Activated CD8-positive, alpha-beta memory T cell treated with anti-CD3 and anti-CD28 coated beads, Interleukin-2, amount 50 U/mL, for 48 hours (primary cell): ENCODE measurements at regions not wholly inside any gene's neighbourhood (a gene's known extent, or its start where the extent isn't known, plus 50 kb on each side); places are given as distances from the start of the nearest gene placed in this dataset.
"Not testable (repeated sequence)": the region's sequence is repeated elsewhere in the genome, so short reads cannot be mapped to it uniquely, and the experiment has no call there.

Experiments
- DNase-seq: peaks from one replicate; pipeline ENCODE4 v3.0.0-alpha.2; 2020

DNA sequence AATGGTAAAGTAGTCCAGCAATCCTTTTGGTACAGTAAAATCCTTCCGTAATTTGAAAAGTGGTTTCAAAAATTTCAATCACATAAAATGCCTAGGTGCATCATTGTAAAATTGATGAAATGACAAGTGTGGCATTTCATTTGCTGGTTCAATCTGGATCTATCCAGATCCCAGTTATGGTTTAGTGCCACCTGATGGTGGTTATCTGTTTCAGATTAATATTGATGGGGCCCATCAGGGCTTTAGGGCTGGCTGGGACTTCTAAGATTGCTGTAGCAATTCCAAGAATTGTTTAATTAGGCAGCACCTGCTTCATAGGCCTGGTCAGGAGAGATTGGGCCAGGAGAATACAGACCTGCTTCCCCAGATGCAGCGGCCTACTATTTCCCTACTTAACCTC, 55.5 kb upstream of the PIK3C3 start:
- no peak for DNase-seq

DNA sequence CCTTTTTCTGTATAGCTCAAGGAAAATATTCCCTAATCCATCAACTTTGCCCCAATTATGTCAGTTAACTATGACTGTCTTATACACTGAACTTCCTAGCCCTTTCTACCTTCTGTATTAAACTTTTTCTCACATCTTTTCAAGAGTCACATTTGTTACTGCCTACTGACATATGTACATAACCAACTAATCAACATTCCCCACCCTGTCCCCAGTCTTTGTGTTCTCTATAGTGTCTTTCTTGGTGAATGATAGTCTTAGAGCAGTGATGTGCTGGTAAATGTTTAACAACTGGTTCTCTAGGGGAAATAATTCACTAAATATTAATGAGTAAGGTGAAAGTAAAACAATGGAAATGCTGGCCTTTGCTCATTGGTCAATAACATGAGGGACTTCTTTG, 61.6 kb upstream of the PIK3C3 start:
- DNase-seq: no peak

DNA sequence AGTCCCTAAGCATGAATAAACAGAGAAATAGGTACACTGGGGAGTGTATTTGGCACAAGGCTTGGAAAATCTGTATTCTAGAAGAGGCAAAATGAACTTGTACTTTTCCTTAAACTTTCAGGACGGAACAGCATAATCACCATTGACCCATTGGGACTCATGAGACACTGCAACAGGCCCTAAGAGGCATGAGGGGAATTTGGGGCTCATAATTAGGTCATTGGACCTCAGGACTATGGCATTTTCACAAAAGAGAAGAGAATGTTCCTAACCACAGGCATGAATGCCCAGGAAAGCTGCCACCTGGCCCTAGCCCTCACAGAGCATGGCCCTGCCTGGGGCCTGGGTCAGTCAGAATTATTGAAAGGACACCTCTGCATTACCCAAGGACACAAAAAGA, 67.9 kb upstream of the PIK3C3 start:
- DNase-seq: no peak

DNA sequence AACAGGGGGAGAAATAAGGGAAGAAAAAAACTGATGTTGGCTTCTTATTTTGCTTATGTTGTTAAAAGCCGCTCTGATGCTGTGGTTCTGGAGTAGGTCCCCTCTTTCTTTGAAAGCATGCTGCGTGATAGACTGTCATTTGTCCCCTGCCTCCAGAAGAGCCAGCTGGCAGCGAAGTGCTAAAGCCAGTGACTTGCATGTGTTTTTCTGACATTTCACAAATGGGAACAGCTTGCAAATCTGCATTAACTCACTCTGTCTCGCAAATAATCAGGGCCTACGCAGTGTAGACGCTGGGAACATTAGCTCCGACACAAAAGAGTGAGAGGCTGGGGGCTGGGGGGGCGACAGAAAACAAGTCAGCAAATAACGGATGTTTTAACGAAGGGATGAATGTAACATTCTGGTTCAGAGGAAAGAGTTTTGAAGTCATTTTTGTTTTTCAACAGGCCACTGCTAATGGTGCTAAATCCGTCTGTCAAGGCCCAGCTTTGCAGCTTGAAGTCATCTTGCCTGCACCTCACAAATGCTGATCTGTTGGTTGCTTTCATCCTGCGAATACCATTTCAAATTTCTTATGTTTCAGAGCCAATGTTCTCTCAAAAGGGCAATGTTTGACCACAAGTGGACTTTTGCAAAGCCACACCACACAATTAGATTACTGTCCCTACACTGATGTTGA, 68.8 kb upstream of the PIK3C3 start:
- no peak for DNase-seq

DNA sequence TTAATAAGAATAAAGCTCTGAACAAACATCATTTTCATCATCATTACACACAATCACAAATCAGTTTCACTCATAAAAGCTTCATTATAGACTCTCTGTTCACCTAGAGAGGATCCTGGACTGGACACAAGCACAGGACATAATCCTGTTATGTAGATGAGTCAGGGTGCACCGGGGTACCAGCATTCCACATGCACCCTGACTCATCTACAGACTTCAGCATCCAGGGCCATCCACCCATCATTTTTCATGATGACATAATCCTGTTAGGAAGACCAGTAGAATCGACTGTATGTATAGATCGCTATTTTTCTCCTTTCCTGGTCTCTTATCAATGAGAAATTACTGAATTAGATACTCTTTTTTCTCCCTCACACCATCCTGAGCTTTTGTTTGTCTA, 73.7 kb upstream of the PIK3C3 start:
- DNase-seq: no peak

DNA sequence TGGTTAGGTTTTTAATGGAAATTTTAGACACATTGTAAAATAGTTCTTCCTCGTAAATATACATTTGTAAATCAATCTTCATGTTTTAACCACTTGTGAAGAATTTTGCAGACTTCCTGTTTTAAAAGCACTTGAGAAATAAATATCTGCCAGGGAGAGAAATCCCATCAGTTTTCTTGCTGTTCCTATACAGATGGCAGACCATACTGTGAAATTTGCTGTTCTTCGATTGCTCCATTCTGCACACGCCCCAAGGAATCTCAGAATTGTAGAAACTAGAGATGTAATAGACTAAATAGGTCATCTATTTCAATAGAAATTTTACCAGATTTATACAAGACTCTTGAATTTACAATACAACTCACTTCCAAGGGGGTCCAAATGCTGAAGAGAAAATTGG, 75.8 kb upstream of the PIK3C3 start:
- DNase-seq: no peak

DNA sequence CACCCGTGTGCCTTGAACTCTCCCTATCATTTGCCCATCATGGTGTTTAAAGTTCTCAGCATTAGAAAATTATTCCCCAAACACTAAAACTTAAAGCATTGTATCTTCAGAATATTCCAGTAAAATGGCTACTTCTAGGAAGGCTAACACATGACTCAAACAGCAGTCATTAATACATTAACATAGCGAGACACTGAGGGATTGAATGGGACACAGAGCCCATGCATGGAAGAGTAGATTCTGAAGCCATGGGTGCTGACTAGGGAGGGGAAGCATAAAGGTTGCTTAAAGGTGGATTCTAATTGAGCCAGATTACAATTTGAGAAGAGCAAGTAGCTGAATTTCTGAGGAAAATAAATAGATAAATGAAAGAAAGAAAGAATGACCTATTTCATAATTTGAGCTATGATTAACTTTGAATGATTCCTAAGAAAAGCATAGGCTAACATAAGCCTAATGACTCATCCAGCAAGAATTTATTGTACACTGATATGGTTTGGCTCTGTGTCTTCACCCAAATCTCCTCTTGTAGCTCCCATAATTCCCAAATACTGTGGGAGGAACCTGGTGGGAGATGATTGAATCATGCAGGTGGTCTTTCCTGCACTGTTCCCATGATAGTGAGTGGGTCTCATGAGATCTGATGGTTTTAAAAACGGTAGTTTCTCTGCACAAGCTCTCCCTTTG, 79.8 kb upstream of the PIK3C3 start:
- DNase-seq: no peak

DNA sequence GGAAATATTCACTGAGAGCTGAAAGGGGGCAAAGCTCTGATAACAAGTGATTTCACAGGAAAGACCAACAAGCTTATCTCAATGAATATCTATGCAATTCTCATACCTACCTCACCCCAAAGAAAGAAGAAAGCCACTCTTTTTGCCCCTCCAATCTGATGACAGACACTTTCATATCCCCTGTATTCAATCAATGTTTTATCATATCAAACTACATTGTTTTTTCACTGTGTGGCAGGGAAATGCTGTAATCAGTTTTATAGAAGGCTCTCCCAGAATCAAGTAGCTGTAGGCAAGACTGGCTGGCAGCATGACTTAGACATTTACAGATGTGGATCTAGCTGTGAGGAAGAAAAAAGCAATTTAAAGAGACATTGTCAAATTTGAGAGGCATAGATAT, 81.3 kb upstream of the PIK3C3 start:
- no peak for DNase-seq

DNA sequence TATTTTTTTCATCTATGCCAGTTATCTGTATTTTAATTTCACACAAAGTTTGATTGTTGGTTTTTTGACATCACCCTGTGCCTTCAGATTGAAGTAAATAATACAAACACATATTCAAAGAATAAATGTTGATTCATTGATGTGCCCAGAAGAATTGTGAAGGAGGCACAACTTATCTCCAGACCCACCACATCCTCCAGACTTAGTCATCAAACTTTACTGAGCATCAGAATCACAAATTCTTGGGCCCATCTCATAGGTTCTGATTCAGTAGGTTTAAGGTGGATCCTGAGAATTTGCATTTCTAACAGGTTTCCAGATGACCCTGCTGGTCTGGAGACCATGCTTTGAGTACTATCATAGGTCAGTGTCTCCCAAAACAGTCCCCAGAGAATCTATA, 82.8 kb upstream of the PIK3C3 start:
- DNase-seq: no peak

DNA sequence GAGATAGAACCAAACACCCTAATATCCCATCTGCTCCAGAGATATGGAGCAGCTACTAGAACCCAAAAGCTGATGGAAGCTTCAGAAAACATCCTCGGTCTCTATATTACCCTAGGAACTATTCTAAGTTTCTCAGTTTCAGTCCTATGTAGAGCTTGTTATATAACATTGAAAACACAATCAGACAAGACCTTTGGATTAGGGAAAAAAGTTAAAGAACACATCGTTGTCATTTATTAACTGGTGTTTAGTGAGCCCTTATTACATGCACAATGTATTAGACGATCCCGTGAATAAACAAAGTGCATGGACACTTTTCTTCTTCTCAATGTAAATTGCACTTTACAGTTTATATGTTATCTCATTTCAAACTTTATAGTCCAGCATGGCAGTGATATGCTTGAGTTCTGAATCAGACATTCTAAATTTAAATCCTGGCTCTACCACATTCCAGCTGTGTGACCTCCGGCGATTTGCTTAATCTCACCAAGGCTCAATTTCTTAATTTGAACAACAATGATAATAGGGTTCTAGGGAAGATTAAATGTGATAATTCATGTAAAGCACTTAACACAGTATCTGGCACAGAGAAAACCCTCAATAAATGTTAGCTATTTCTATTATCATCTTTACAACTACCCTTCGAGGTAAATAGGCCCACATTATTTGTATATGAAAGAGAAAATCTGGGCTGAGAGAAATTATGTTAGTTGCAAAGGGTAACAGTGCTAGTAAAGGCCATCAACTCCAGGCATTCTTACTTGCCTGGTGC, 83.6 kb upstream of the PIK3C3 start:
- DNase-seq: no peak

DNA sequence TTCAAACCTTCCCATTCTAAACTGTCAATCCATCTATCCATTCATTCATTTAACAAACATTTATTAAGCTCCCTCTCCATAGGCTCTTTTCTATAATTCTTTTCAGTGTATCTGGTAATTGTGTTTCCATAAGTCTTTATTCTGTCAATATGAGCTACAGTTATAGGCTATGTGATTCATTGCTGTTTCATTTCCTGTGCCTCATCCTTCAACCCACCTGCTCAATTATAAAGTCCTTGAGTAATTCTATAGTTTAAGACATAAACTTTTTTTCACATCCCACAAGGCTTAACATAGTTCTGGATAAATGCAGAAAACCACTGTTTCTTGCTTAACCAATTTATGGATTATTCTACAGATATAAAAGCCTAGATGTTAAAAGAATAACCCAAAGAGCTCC, 84.2 kb upstream of the PIK3C3 start:
- DNase-seq: no peak

DNA sequence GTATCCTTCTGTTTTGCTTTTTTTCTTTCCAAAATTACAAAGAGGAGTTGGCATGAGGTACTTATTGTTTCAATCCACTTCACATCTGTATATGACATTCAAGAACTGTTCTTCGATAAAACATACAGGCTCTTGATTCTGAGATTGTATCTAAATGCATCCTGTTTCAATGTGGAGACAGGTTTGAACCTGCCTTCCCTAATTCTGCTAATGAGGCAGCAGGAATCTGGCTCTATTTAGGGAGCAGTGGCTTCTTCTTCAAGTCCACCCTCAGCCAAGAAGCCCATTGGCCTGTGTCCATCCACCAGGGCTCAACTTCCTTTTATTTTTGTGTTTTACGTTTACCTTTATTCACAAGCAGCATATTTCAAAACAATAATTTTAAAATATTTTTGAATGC, 84.8 kb upstream of the PIK3C3 start:
- DNase-seq: no peak

DNA sequence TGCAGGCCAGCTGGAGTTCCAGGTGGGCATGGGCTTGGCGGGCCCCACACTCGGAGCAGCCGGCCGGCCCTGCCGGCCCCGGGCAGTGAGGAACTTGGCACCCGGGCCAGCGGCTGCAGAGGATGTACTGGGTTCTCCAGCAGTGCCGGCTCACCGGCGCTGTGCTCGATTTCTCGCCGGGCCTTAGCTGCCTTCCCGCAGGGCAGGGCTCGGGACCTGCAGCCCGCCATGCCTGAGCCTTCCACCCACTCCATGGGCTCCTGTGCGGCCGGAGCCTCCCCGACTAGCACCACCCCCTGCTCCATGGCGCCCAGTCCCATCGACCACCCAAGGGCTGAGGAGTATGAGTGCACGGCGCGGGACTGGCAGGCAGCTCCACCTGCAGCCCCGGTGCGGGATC, 89.2 kb upstream of the PIK3C3 start:
- not testable (repeated sequence) for DNase-seq

DNA sequence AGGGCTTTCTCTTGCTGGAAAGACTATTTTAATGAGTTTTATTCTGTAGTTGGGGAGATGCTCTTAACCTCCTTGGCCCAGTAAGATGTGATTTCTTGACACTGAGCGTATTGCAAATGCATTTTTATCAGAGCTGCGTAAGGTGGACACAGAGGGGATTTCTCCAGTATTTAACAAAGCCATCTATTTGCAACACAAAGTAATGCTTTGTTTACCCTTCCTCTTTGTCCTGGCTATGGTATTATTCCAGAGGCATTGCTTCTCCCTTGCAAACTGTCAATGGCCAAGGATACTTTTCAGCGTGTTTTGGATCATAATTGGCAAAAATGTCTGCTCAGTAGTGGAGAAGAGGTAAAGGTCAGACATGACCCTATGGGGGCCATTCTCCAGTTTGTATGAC, 90.8 kb upstream of the PIK3C3 start:
- no peak for DNase-seq

DNA sequence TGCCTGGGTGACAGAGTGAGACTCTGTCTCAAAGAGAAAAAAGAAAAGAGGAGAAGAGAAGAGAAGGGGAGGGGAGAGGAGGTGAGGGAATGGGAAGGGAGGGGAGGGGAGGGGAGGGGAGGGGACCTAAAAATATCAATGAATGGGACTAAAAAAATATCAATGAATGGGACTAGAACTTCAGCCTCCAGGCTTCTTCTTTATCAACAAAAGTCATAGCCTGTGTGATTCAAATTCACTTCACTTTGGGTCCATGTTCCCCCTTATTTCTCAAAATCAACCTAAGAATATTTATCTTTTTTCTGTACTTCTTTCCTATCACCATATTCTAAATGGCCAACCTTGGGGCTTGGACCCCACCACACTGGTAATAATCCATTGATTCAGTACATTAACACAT, 92.1 kb upstream of the PIK3C3 start:
- no peak for DNase-seq

DNA sequence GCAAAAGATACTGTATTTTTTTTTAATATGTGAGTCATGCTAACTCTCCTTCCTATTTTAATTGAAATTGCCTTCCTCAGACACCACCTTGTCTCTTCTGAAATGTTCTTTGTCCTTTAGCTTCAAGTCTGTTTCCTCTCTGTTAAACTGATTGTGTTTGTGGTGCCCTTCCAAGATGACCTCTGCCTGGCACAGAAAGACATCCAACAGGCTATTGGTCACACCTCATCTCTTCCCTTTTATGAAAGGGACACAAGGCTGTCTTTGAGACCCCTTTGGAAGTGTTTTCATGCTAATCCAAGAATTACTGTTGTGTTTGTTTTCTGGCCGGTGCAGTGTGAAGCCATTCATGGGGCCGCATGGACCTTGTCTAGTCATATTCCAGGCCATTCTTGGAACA, 94.0 kb upstream of the PIK3C3 start:
- DNase-seq: no peak

DNA sequence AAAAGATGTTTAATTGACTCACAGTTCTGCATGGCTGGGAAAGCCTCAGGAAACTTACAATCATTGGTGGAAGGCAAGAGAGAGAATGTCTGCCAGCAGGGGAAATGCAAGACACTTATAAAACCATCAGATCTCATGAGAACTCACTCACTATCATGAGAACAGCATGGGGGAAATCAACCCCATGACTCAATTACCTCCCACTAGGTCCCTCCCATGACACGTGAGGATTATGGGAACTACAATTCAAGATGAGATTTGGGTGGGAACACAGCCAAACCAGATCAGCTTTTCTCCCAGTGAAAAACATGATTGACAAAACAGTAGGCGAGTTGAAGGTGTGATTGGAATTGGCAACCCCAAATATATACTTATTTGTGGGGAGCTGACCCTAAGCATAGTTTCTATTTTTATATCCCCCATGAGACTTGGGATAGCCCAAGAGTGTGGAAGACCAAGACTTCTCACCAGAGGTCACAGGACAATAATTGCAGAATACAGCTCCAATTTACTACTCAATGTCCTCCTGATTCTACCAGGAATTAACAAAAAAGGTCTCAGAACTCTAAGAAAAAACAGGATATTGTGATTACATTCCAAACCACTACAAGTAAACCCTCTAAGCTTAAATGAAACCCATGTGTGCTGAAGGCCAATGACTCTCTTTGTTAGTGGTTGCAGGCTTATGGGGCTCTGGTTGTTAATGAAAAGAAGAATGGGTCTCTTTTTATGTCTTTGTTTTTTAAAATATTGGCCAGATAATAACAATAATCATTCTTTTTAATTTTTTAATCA, 96.1 kb upstream of the PIK3C3 start:
- DNase-seq: no peak

DNA sequence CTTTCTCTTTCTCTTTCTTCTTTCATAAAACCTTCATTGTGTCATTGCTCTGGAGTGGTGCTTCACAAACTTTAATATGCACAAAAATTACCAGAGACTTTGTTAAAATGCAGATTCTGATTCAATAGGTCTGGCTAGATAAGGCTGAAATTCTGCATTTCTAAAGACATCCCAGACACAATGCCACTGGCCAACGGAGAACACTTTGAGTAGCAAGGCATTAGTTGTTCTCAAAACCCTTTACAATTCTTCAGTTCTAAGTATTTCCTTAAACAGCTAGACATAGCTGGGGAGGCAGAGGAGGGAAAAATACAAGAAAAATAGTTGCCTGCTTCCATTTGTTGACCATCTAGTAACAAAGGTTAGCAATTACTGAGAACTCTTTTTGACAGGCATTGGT, 101.8 kb upstream of the PIK3C3 start:
- no peak for DNase-seq

DNA sequence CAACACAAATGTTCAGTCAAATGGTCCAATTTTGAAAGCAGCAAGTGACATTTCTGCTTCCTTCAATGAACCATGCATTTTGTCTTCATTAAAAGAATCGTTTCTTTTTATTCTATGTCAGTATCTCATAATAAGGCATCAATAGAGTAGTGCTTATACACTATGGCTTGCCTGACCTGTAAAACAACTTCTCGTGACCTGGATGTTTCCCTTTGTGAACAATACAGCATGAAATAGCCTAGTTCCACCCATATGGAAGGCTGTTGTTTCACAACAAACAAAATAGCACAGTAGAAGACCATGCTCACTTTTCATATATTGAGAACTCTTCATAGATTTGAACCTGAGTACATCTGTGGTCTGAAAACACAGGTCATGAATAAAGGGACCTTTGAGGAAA, 104.3 kb upstream of the PIK3C3 start:
- DNase-seq: no peak

DNA sequence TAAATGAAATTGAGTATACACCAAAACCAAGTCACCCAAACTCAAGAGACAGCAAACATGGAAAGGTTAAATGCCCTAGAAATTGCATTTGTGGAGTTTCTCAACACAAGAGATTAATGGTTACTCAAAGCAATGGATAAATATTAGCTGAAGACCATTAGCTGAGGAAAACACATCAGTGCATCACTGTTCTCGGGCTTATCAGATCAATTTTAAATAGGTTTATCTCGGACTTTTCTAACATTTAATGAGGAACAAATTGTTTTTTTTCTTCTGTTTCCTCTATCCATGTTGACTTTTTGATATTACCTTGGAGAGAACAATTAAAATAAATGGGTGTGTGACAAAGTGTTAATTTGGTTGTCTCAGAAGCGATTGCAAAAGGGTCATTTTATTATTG, 105.4 kb upstream of the PIK3C3 start:
- DNase-seq: no peak

DNA sequence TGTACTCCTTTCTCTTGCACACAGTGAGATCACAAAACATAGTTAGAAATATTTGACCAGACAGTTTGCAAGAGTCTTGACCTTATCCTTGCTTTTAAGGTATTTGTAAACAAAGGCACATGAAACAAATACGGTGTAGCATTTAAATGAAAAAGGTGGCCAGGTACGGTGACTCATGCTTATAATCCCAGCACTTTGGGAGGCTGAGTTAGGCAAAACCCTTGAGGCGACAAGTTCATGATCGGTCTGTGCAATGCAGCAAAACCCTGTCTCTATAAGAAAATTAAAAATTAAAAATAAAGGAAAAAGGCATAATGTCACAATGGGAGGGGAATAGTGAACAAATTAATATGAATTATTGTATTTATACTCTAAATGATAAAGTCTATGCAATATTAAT, 109.5 kb upstream of the PIK3C3 start:
- no peak for DNase-seq

DNA sequence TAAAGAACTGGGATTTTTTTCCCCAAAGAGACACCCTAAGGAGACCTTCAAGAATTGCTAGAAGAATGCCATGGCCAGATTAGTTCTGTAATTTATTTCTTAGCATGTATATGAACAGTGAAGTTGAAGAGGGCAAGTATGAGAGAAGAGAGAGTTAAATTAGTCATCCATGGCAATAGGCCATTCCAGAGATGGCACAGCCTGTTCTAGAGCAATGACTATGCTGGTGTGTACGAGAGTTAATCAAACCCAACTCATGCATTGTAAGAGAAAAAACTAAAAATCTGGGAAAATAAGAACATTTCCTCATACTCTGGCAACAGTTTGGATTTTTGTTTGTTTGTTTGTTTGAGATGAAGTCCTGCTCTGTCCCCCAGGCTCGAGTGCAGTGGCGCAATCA, 112.1 kb upstream of the PIK3C3 start:
- DNase-seq: no peak
